HCT116 (cell line): ENCODE measurements at regions not wholly inside any gene's neighbourhood (a gene's known extent, or its start where the extent isn't known, plus 50 kb on each side); places are given as distances from the start of the nearest gene placed in this dataset.

Source experiments
- EZH2 ChIP-seq: fragments of 200-600 bp; sonication (generic); IDR thresholded peaks from 2 replicates; pipeline ENCODE4 v1.6.1; 2017; ENCODE audit warnings: antibody characterized with exemption, mixed run types
- EZH2phosphoT487 ChIP-seq: fragments of 200-600 bp; IDR thresholded peaks from 2 replicates; pipeline ENCODE4 v1.6.1; 2018; ENCODE audit warnings: antibody characterized with exemption, borderline replicate concordance
- JUND ChIP-seq: IDR thresholded peaks from 2 replicates; pipeline ENCODE4 v1.6.1; 2012
- POLR2A ChIP-seq: IDR thresholded peaks from 2 replicates; pipeline ENCODE4 v1.7.0; 2011; ENCODE audit warnings: borderline replicate concordance; ENCODE audit not compliant: insufficient read depth, insufficient read length; ENCODE audit errors: extremely low read depth
- POLR2AphosphoS5 ChIP-seq: IDR thresholded peaks from 2 replicates; pipeline ENCODE4 v1.6.1; 2011; ENCODE audit warnings: mild to moderate bottlenecking, low read depth, low read length, moderate library complexity
- RAD21 ChIP-seq: IDR thresholded peaks from 2 replicates; pipeline ENCODE4 v1.6.1; 2012; ENCODE audit warnings: low read depth, mild to moderate bottlenecking
- REST ChIP-seq: IDR thresholded peaks from 2 replicates; pipeline ENCODE4 v1.6.1; 2012; ENCODE audit warnings: low read depth
- SIN3A ChIP-seq: IDR thresholded peaks from 2 replicates; pipeline ENCODE4 v1.6.1; 2012; ENCODE audit warnings: low read depth
- ZNF274 ChIP-seq: fragments of 200-500 bp; sonication (Bioruptor generic); IDR thresholded peaks from 2 replicates; pipeline ENCODE4 v1.6.1; 2014; ENCODE audit warnings: mild to moderate bottlenecking, low read depth, low read length, inconsistent platforms
- TF ChIP-seq, protein P1 (sequence below), 3 experiments: fragments of 200-600 bp in 1 of 3; sonication (generic) in 1 of 3; IDR thresholded peaks in 2 of 3; conservative IDR thresholded peaks in 1 of 3; 2 replicates each; pipeline ENCODE4 v1.5.1; 2012 to 2017; ENCODE audit warnings: low read depth in 2 of 3, low read length in 2 of 3, antibody characterized with exemption in 1 of 3, borderline replicate concordance in 1 of 3, control low read depth in 1 of 3, mild to moderate bottlenecking in 1 of 3, mixed read lengths in 1 of 3, mixed run types in 1 of 3, moderate library complexity in 1 of 3; ENCODE audit not compliant: insufficient read depth in 1 of 3

GRCh38 chr21:34020983-34021553 is 52.3 kb upstream of the MRPS6 start:
- TF ChIP-seq ZNF274, result no peak
- TF ChIP-seq JUND, result no peak
- TF ChIP-seq RAD21, result no peak
- TF ChIP-seq POLR2A, result no peak
- TF ChIP-seq EZH2phosphoT487, result no peak
- TF ChIP-seq, protein P1, sequence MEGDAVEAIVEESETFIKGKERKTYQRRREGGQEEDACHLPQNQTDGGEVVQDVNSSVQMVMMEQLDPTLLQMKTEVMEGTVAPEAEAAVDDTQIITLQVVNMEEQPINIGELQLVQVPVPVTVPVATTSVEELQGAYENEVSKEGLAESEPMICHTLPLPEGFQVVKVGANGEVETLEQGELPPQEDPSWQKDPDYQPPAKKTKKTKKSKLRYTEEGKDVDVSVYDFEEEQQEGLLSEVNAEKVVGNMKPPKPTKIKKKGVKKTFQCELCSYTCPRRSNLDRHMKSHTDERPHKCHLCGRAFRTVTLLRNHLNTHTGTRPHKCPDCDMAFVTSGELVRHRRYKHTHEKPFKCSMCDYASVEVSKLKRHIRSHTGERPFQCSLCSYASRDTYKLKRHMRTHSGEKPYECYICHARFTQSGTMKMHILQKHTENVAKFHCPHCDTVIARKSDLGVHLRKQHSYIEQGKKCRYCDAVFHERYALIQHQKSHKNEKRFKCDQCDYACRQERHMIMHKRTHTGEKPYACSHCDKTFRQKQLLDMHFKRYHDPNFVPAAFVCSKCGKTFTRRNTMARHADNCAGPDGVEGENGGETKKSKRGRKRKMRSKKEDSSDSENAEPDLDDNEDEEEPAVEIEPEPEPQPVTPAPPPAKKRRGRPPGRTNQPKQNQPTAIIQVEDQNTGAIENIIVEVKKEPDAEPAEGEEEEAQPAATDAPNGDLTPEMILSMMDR (IDR thresholded peaks at IDR 0.05 in 2 of 3, conservative IDR thresholded peaks at IDR 0.05 in 1 of 3; ENCODE audit: borderline replicate concordance in 1 of 3, insufficient read depth in 1 of 3, low read depth in 2 of 3, low read length in 2 of 3), result no peak
- TF ChIP-seq REST, result no peak
- TF ChIP-seq POLR2AphosphoS5, result no peak
- no peak for TF ChIP-seq EZH2
- no peak for TF ChIP-seq SIN3A
